HUES48 (cell line): ENCODE measurements at regions not wholly inside any gene's neighbourhood (a gene's known extent, or its start where the extent isn't known, plus 50 kb on each side); places are given as distances from the start of the nearest gene placed in this dataset.

Experiments used
- H3K27ac ChIP-seq: one replicate; pipeline ENCODE4 v1.7.0; 2013; ENCODE audit warnings: low read depth, low read length, inconsistent platforms
- H3K27me3 ChIP-seq: 2 replicates; pipeline ENCODE4 v1.6.1; 2013; ENCODE audit warnings: mild to moderate bottlenecking, low read length; ENCODE audit not compliant: control insufficient read depth, insufficient read depth
- H3K36me3 ChIP-seq: 2 replicates; pipeline ENCODE4 v1.6.1; 2013; ENCODE audit warnings: low read length; ENCODE audit not compliant: control insufficient read depth, insufficient read depth
- H3K4me1 ChIP-seq: 2 replicates; pipeline ENCODE4 v1.6.1; 2013; ENCODE audit warnings: mild to moderate bottlenecking, low read length; ENCODE audit not compliant: control insufficient read depth, insufficient read depth
- H3K4me3 ChIP-seq: 2 replicates; pipeline ENCODE4 v1.5.1; 2013; ENCODE audit warnings: mild to moderate bottlenecking, low read depth, low read length
- H3K9ac ChIP-seq: 2 replicates; pipeline ENCODE4 v1.6.1; 2013; ENCODE audit warnings: mild to moderate bottlenecking, low read depth, low read length, moderate library complexity
- H3K9me3 ChIP-seq: 2 replicates; pipeline ENCODE4 v1.6.1; 2013; ENCODE audit warnings: low read length; ENCODE audit not compliant: control insufficient read depth, insufficient read depth

DNA sequence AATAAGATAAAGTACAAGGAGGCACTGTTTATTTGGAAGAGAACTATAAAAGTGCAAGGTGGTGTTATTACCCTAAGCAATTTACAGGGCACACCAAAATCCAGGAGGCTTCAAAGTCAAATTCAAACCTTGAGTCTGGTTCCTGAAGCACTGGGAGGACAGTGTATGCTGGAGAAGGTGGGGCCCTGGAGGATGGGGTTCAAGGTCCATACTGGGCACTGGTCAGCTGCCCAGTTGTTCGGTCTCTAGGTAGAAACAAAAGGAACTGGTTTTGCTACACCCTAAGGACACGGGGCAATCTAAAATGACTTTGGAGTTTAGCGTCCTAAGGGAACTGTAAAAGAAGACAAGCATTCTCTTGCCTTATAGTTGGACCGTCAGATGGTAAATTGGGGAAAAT lies 78.4 kb upstream of the ELMO1 start:
- H3K4me1 ChIP-seq: 0 out of 2 replicates have a peak, but pooled peaks cover 4% of the 10 kb centered on the region

DNA sequence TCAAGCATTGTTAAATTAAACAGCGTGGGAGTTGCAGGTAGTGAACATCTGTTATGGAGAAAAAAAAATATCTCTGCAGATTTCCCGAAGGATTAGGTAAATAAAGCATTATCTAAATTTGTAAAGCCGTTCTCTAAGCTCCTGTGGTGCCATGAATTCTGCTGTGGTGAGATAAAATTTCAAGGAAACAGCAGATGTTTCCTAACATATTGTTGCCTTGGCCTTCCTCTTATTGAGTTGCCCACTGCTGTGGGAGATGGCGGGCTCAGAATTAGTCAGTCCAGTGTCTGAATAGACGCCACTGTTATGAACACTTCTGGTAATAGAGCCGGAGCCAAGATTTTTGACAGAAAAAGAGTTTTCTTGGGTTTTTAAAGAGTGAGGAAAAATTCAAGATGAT lies 82.6 kb upstream of the ELMO1 start:
- H3K27ac ChIP-seq: no peak overlapping the region
- peaks cover 19% of the 10 kb centered on the region for H3K4me1 ChIP-seq
- H3K9ac ChIP-seq: no peak overlapping the region
- no peaks in the 10 kb centered on the region for H3K27me3 ChIP-seq
- 0 out of 2 replicates have a peak, but pooled peaks cover 3% of the 10 kb centered on the region for H3K9me3 ChIP-seq
- H3K4me3 ChIP-seq: no peak overlapping the region
- no peaks in the 10 kb centered on the region for H3K36me3 ChIP-seq

More for the DNA sequence above, 78.4 kb upstream of the ELMO1 start:
- no peak overlapping the region for H3K27ac ChIP-seq
- H3K9me3 ChIP-seq: no peaks in the 10 kb centered on the region
- no peak overlapping the region for H3K4me3 ChIP-seq
- H3K36me3 ChIP-seq: no peaks in the 10 kb centered on the region
- no peak overlapping the region for H3K9ac ChIP-seq
- no peaks in the 10 kb centered on the region for H3K27me3 ChIP-seq

DNA sequence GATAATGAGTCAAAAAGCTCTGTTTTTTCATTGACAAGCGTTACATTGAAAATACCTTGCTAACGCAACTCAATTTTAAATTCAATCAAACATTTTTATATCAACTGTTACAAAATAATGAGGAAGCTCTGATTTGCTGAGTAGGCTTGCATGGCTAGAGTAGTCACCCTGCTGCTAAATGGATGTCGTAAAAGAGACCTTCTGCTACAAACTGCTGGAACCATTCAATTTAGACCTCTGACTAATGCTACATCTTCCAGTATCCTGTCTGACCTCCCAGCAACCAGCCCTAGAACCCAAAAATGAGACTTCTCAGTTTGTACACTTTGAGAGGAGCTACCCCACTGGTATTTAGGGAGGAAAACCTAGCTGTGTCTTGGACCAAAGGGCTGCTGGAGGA lies 84.0 kb upstream of the ELMO1 start:
- no peaks in the 10 kb centered on the region; the same call in 1 of the 2 replicates for H3K27me3 ChIP-seq
- H3K9ac ChIP-seq: no peak overlapping the region
- H3K4me3 ChIP-seq: no peak overlapping the region
- peaks cover 21% of the 10 kb centered on the region for H3K4me1 ChIP-seq
- H3K27ac ChIP-seq: no peak overlapping the region
- no peaks in the 10 kb centered on the region for H3K36me3 ChIP-seq
- 0 out of 2 replicates have a peak, but pooled peaks cover 3% of the 10 kb centered on the region for H3K9me3 ChIP-seq

- no peak overlapping the region for H3K27ac ChIP-seq
- H3K36me3 ChIP-seq: no peaks in the 10 kb centered on the region
- H3K9me3 ChIP-seq: 0 out of 2 replicates have a peak, but pooled peaks cover 3% of the 10 kb centered on the region
- peaks cover 21% of the 10 kb centered on the region for H3K4me1 ChIP-seq
- no peak overlapping the region for H3K4me3 ChIP-seq
- H3K27me3 ChIP-seq: no peaks in the 10 kb centered on the region; the same call in 1 of the 2 replicates
- H3K9ac ChIP-seq: no peak overlapping the region
These were observed 86.4 kb upstream of the ELMO1 start for GRCh38 chr7:37534893-37535610.

- Histone ChIP-seq H3K27ac (no peak overlapping the region), H3K36me3 (no peaks in the 10 kb centered on the region), H3K9ac (no peak overlapping the region), H3K4me1 (peaks cover 21% of the 10 kb centered on the region), H3K9me3 (0 out of 2 replicates have a peak, but pooled peaks cover 3% of the 10 kb centered on the region), H3K4me3 (no peak overlapping the region), H3K27me3 (no peaks in the 10 kb centered on the region; the same call in 1 of the 2 replicates)
These were observed 87.2 kb upstream of the ELMO1 start for GRCh38 chr7:37535841-37536240.

GRCh38 chr7:37536706-37537105 lies 88.0 kb upstream of the ELMO1 start:
- H3K4me1 ChIP-seq: peaks cover 18% of the 10 kb centered on the region
- no peaks in the 10 kb centered on the region for H3K36me3 ChIP-seq
- H3K9me3 ChIP-seq: 0 out of 2 replicates have a peak, but pooled peaks cover 3% of the 10 kb centered on the region
- no peak overlapping the region for H3K9ac ChIP-seq
- H3K27ac ChIP-seq: no peak overlapping the region
- H3K27me3 ChIP-seq: no peaks in the 10 kb centered on the region; the same call in 1 of the 2 replicates
- no peak overlapping the region for H3K4me3 ChIP-seq

- H3K36me3 ChIP-seq: no peaks in the 10 kb centered on the region
- H3K9me3 ChIP-seq: 0 out of 2 replicates have a peak, but pooled peaks cover 3% of the 10 kb centered on the region
- peaks cover 18% of the 10 kb centered on the region for H3K4me1 ChIP-seq
- H3K4me3 ChIP-seq: no peak overlapping the region
- H3K9ac ChIP-seq: no peak overlapping the region
- H3K27me3 ChIP-seq: no peaks in the 10 kb centered on the region; the same call in 1 of the 2 replicates
- H3K27ac ChIP-seq: no peak overlapping the region
These were observed 88.8 kb upstream of the ELMO1 start for GRCh38 chr7:37537439-37537838.

DNA sequence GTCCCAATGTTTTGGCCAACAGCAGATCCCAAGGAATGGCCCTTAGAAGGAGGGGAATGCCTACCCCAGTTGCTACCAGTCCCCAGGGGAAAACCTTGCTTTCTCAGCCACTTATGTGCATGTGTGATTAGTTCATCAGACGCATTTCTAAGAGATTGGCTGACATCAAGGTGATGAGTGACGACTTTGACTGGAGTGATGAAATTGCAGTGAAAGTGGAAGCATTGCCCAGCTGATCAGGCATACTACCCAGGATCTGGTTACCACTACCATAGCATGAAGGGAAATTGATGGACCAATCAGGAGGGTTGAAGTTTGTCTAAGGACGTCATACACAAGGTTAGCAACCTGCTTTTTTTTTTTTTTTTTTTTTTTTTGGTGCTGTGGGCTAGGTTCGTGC lies 90.3 kb upstream of the ELMO1 start:
- Histone ChIP-seq H3K9me3 (0 out of 2 replicates have a peak, but pooled peaks cover 2% of the 10 kb centered on the region), H3K4me3 (no peak overlapping the region), H3K27me3 (no peaks in the 10 kb centered on the region; the same call in 1 of the 2 replicates), H3K4me1 (peaks cover 18% of the 10 kb centered on the region), H3K36me3 (no peaks in the 10 kb centered on the region), H3K27ac (no peak overlapping the region), H3K9ac (no peak overlapping the region)

DNA sequence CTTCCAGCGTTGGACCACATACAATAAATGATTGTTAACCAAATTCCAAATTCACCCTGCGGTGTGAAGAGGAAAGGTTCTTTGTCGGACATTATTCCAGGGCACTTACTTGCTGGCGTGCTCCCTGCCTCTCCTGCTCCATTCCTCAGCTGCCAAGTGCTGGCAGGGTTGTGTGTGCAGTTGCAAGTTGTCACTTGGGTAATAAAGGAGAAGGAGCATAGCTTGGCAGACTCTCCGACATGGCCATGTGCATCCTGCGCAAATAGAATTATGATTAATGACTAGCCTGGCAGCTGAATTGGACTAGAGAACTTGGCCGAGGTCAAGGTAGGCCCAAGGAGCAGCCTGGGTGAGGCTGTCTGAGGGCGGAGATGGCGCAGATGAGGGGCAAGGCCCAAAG lies 92.3 kb upstream of the ELMO1 start:
- Histone ChIP-seq H3K9me3 (no peaks in the 10 kb centered on the region), H3K4me3 (no peak overlapping the region), H3K27ac (no peak overlapping the region), H3K4me1 (peaks cover 5% of the 10 kb centered on the region), H3K27me3 (no peaks in the 10 kb centered on the region; the same call in 1 of the 2 replicates), H3K9ac (no peak overlapping the region), H3K36me3 (no peaks in the 10 kb centered on the region)

- Histone ChIP-seq H3K27ac (no peak overlapping the region), H3K36me3 (no peaks in the 10 kb centered on the region), H3K9me3 (no peaks in the 10 kb centered on the region), H3K9ac (no peak overlapping the region), H3K4me1 (no peaks in the 10 kb centered on the region), H3K4me3 (no peak overlapping the region), H3K27me3 (no peaks in the 10 kb centered on the region; the same call in 1 of the 2 replicates)
These were observed 93.3 kb upstream of the ELMO1 start for GRCh38 chr7:37541810-37542443.
